Activated CD4-positive, alpha-beta T cell treated with anti-CD3 and anti-CD28 coated beads, Interleukin-2, amount 10 ng/mL, durations not matched to agents 24 days and 14 days (primary cell): ENCODE measurements at regions not wholly inside any gene's neighbourhood (a gene's known extent, or its start where the extent isn't known, plus 50 kb on each side); places are given as distances from the start of the nearest gene placed in this dataset.

Experiments used
- DNase-seq: peaks from one replicate; pipeline ENCODE4 v3.0.0; 2022
- H3K27ac Mint-ChIP-seq: one replicate; pipeline ENCODE4 v1.8.0; 2022; ENCODE audit warnings: mild to moderate bottlenecking, mixed read lengths
- H3K27me3 Mint-ChIP-seq: one replicate; pipeline ENCODE4 v1.8.0; 2022; ENCODE audit warnings: mixed read lengths
- H3K36me3 Mint-ChIP-seq: one replicate; pipeline ENCODE4 v1.8.0; 2022; ENCODE audit warnings: low read depth, mild to moderate bottlenecking, mixed read lengths
- H3K4me1 Mint-ChIP-seq: one replicate; pipeline ENCODE4 v1.8.0; 2021; ENCODE audit warnings: mixed read lengths
- H3K4me3 Mint-ChIP-seq: one replicate; pipeline ENCODE4 v1.8.0; 2022; ENCODE audit warnings: mild to moderate bottlenecking, moderate library complexity, mixed read lengths
- H3K9me3 Mint-ChIP-seq: one replicate; pipeline ENCODE4 v1.8.0; 2021; ENCODE audit warnings: mixed read lengths
- intact Hi-C: fragments of 100-400 bp; cut with micrococcal nuclease; formaldehyde crosslinking; loops from one replicate; pipeline ENCODE4 v1.15.1; 2023

DNA sequence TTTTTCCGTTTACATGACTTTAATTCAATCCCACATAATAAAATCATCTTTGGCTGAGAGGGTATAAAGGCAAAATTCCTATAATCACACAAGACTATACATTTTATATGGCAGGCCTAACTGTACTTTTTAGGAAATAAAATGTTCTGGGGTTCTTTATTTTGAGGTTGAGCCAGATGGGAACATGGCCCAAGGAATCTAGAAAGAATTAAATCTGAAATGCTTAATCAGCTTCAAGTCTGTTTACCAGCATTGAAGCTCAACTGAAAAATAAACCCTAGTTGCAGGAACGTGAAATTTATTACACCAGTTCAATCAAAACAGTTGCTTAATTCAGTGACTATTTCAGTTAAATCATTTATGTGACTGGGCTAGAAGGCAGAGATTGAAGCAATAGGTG is 191.0 kb upstream of the BTG1 start:
- intact Hi-C loops: no loop called here
- H3K4me3 Mint-ChIP-seq: no peak overlapping the region
- no peaks in the 10 kb centered on the region for H3K27me3 Mint-ChIP-seq
- DNase-seq: no peak
- H3K27ac Mint-ChIP-seq: no peak overlapping the region
- no peaks in the 10 kb centered on the region for H3K36me3 Mint-ChIP-seq
- H3K4me1 Mint-ChIP-seq: peaks cover 29% of the 10 kb centered on the region
- H3K9me3 Mint-ChIP-seq: peaks cover 15% of the 10 kb centered on the region

DNA sequence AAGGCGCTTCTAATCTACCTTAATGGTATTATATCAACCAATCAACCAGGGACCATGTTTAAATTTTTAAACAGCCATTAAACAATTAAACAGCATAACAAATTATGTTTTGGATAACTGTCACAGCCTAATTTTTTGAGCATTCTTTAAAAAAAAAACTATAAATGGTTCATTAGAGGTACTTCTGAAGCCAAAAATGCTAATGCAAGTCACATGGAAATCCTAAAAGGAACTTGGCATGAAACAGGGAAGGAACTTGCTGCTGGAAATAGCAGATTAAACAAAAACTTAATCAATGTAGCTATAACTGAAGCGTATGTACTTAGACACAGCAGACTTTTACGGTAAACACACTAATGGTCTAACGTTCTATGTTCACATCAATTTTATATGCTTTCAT is 190.2 kb upstream of the BTG1 start:
- Mint-ChIP-seq H3K9me3 (peaks cover 15% of the 10 kb centered on the region), H3K27me3 (no peaks in the 10 kb centered on the region), H3K36me3 (no peaks in the 10 kb centered on the region), H3K27ac (no peak overlapping the region), H3K4me1 (peaks cover 21% of the 10 kb centered on the region), H3K4me3 (no peak overlapping the region)
- intact Hi-C loops: no loop called here
- no peak for DNase-seq

DNA sequence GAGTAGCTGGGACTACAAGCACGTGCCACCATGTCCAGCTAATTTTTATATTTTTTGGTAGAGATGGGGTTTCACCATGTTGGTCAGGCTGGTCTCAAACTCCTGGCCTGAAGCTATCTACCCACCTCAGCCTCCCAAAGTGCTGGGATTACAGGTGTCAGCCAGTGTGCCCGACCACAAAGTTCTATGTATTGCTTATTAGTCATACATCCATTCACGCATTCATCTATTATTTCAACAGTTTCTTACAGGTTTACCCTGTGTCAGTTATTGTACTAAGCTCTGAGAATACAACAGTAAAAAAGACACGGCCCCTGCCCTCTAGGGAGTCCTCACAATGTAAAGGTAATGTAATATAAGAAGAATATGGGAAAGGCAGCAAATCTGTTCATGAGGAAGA is 188.9 kb upstream of the BTG1 start:
- Mint-ChIP-seq H3K4me1 (peaks cover 16% of the 10 kb centered on the region), H3K4me3 (no peak overlapping the region), H3K36me3 (no peaks in the 10 kb centered on the region), H3K27ac (no peak overlapping the region), H3K9me3 (peaks cover 14% of the 10 kb centered on the region), H3K27me3 (no peaks in the 10 kb centered on the region)
- DNase-seq: no peak
- intact Hi-C loops: no loop called here

DNA sequence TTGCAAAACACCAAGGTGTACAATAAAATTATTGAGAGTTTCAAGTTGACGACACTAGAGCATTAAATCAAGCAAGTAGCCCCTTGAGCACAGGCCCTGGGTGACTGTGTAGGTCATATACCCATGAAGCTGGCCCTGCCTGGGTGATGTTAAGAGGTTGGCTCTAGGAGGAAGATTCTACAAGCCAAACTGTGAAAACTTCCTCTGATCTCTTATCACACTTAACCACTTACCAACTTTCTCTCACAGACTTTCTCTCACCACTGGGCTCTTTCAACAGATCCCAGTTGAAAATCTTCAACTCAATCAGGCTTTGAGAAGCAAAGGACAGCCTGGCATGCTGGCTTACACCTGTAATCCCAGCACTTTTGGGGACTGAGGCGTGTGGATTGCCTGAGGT is 186.9 kb upstream of the BTG1 start:
- H3K9me3 Mint-ChIP-seq: peaks cover 4% of the 10 kb centered on the region
- intact Hi-C loops: no loop called here

DNA sequence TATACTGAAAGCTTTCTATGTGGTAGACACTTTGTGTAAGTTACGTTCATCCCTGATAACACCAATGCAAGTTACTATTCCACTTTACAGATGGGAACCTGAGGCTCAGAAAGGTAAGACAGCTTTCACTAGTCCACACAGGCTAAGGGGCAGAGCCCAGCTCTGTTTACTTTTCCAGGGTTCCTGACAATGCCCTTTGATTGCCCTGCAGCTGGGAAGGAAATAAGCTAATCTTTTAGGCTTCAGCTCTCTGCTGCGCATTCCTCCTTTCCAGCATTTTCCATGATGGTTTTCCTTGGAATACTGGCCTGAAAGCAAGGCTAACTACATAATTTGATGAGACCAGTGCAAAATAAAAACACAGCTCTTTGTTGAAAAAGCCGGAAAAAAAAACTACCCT is 185.7 kb upstream of the BTG1 start:
- no peak overlapping the region for H3K4me3 Mint-ChIP-seq

More for the DNA sequence above, 186.9 kb upstream of the BTG1 start:
- Mint-ChIP-seq H3K4me3 (no peak overlapping the region), H3K27me3 (no peaks in the 10 kb centered on the region), H3K4me1 (peaks cover 16% of the 10 kb centered on the region), H3K27ac (no peak overlapping the region), H3K36me3 (no peaks in the 10 kb centered on the region)
- DNase-seq: no peak

DNA sequence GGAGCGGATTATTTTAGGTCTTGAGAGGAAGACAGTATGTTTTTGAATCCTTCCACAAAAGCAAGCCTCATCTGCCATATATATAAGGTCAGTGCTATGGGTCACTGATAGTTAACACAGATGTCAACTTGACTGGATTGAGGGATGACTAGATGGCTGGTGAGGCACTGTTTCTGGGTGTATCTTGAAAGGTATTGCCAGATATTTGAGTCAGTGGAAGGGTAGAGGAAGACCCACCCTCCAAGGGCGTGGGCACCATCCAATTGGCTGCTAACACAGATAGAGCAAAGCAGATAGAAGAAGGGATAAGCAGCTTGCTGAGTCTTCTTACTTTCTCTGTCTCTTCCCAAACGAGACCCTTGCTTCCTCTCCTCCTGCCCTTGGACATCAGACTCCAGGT is 185.0 kb upstream of the BTG1 start:
- no peak overlapping the region for H3K4me3 Mint-ChIP-seq
- H3K9me3 Mint-ChIP-seq: no peaks in the 10 kb centered on the region
- H3K27ac Mint-ChIP-seq: no peak overlapping the region
- H3K36me3 Mint-ChIP-seq: no peaks in the 10 kb centered on the region
- no peaks in the 10 kb centered on the region for H3K27me3 Mint-ChIP-seq
- intact Hi-C loops: no loop called here
- peaks cover 15% of the 10 kb centered on the region for H3K4me1 Mint-ChIP-seq
- DNase-seq: no peak

More for the DNA sequence above, 185.7 kb upstream of the BTG1 start:
- no peaks in the 10 kb centered on the region for H3K36me3 Mint-ChIP-seq
- peaks cover 15% of the 10 kb centered on the region for H3K4me1 Mint-ChIP-seq
- intact Hi-C loops: no loop called here
- H3K9me3 Mint-ChIP-seq: no peaks in the 10 kb centered on the region
- no peak overlapping the region for H3K27ac Mint-ChIP-seq
- no peak for DNase-seq
- no peaks in the 10 kb centered on the region for H3K27me3 Mint-ChIP-seq

DNA sequence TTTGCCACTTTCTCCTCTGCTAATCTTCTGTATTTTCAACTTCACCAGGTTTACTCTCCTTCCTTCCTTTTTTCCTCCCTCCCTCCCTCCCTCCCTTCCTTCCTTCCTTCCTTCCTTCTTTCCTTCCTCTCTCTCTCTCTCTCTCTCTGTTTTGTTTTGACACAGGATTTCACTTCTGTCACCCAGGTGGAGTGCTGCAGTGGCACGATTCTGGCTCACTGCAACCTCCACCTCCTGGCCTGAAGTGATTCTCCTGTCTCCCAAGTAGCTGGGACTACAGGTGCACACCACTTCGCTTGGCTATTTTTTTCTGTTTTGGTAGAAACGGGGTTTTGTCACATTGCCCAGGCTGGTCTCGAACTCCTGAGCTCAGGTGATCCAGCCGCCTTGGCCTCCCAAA is 181.2 kb upstream of the BTG1 start:
- no peak overlapping the region for H3K4me3 Mint-ChIP-seq
- H3K27me3 Mint-ChIP-seq: no peaks in the 10 kb centered on the region
- H3K36me3 Mint-ChIP-seq: peaks cover 6% of the 10 kb centered on the region
- H3K4me1 Mint-ChIP-seq: peaks cover 11% of the 10 kb centered on the region
- H3K9me3 Mint-ChIP-seq: peaks cover 6% of the 10 kb centered on the region
- intact Hi-C loops: no loop called here
- no peak for DNase-seq
- no peak overlapping the region for H3K27ac Mint-ChIP-seq

DNA sequence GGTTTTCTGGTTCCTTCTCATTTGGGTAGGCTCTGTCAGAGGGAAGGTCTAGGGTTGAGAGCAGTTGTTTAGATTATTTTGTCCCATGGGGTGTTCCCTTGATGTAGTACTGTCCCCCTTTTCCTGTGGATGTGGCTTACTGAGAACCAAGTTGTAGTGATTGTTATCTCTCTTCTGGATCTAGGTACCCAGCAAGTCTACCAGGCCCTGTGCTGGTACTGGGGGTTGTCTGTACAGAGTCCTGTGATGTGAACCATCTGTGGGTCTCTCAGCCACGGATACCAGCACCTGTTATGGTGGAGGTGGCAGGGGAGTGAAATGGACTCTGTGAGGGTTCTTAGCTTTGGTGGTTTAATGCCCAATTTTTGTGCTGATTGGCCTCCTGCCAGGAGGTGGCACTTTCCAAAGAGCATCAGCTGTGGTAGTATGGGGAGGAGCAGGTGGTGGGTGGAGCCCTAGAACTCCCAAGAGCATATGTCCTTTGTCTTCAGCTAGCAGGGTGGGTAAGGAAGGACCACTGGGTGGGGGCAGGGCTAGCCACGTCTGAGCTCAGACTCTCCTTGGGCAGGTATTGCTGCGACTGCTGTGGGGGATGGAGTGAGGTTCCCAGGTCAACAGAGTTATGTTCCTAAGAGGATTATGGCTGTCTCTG is 179.3 kb upstream of the BTG1 start:
- intact Hi-C loops: no loop called here
- Mint-ChIP-seq H3K9me3 (peaks cover 6% of the 10 kb centered on the region), H3K4me1 (peaks cover 15% of the 10 kb centered on the region), H3K27me3 (no peaks in the 10 kb centered on the region), H3K27ac (no peak overlapping the region), H3K4me3 (no peak overlapping the region), H3K36me3 (peaks cover 6% of the 10 kb centered on the region)
- DNase-seq: no peak

DNA sequence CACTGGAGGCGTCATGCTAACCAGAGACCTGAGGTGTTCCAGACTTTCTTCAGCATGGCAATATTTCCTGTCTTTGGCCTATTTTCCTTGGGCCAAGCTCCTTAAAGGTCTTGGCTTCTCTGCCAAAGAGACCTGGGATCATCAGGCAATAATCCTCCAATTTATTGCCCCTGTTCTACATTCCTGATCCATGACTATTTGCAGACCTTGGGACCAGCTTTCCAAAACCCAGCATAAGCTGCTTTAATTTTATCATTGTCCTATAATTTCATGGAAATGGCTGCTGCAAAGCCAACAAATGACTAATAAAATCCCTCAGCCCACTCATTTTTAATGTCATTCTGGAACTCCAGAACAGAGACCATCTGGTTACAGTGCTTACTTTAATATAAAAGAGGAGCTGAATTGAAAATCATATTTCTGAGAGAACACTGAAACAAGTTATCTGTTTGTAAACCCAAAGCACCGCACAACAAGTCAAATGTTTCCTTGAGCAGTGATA is 166.9 kb upstream of the BTG1 start:
- Mint-ChIP-seq H3K27me3 (no peaks in the 10 kb centered on the region), H3K4me3 (no peak overlapping the region), H3K4me1 (no peaks in the 10 kb centered on the region), H3K36me3 (peaks cover 1% of the 10 kb centered on the region), H3K27ac (no peak overlapping the region), H3K9me3 (no peaks in the 10 kb centered on the region)
- no peak for DNase-seq
- intact Hi-C loops: no loop called here

DNA sequence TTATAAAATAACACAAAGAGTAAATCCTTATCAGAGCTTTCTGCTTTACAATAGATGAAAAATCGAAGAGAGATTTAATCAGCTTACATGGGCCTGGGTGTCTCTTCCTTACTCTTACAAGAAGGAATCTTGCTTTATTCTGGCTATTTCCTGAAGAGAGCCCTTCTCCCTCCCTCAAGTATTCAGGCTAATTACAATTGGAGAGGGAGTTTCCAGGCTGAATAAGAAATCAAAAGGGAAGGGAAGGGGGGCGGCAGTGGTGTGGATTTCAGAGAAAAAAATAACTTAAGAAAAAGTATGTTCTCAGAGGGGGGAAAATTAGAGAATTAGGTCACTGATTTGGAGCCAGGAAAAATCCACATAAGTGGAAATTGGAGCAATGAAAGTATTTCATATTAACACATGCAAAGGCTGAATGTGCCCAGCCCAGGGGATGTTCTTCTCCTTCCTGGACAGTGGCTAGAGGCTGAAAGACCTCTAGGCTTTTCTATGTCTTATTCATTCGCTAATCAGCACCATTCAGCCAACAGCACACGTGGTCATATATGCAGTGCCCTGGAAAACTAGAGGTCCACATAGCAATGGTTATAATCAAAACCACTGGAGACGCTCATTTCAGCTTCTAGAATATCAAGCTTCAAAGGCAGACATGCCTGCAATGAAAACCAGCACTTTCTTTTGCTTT is 158.9 kb upstream of the BTG1 start:
- no peak for DNase-seq
- no peak overlapping the region for H3K4me3 Mint-ChIP-seq
- no peaks in the 10 kb centered on the region for H3K27me3 Mint-ChIP-seq
- H3K36me3 Mint-ChIP-seq: peaks cover 2% of the 10 kb centered on the region
- no peak overlapping the region for H3K27ac Mint-ChIP-seq
- H3K4me1 Mint-ChIP-seq: peaks cover 5% of the 10 kb centered on the region
- intact Hi-C loops: no loop called here
- H3K9me3 Mint-ChIP-seq: peaks cover 16% of the 10 kb centered on the region

DNA sequence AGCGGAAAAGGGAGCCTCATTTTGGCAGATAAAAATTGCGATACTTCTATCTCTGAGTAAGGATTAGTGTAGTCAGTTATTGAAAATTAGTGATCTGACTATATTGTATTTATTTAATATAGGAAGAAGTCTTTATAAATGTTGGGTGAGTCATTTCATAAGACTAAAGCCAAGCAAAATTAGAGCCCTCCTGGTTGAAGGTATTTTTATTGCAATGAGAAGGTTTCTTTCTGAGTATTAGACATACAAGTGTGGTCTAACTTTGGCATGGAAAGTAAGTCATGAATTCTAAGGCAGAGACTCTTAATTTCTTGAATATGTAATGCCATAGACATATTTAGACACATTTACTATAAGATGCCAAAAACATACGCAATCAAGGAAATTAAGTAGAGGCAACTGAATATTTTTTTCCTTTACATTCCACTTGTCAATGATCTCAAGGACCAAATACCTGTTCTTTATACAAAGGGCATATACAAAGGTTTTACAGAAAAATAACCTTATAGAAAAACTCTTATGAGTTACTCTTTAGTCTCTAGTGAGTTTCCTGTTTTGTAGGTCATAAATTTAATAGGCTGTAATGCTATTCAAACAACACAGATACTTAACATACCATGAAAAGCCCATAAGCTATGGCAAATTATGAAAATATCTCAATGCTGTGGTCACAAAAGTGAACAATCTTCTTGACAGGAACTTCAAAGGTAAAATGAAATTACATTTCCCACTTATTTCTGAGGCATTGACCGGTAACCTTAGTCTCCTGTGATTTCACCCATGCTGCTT is 156.6 kb upstream of the BTG1 start:
- Mint-ChIP-seq H3K9me3 (peaks cover 17% of the 10 kb centered on the region), H3K27ac (no peak overlapping the region), H3K36me3 (peaks cover 6% of the 10 kb centered on the region), H3K4me3 (no peak overlapping the region), H3K27me3 (no peaks in the 10 kb centered on the region), H3K4me1 (peaks cover 19% of the 10 kb centered on the region)
- no peak for DNase-seq
- intact Hi-C loops: no loop called here

DNA sequence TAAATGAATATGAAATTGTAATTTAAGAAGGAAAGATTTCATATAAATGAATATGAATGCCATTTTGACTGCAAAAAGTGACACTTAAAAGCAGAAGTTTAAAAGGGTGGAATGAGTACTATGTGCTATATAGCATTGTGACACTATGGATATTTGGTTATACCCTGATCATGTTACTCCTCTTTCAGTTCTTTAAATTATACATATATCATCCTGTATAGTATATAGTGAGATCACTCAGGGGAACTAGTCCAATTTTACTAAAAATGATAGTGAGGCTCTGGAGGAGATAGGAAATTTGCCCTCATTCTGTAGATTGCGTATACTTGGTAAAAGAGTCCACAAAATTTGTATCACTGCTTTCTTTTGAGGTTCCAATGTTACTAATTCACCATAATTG is 155.7 kb upstream of the BTG1 start:
- intact Hi-C loops: no loop called here
- H3K36me3 Mint-ChIP-seq: peaks cover 4% of the 10 kb centered on the region
- H3K4me1 Mint-ChIP-seq: peaks cover 24% of the 10 kb centered on the region
- H3K27ac Mint-ChIP-seq: no peak overlapping the region
- H3K9me3 Mint-ChIP-seq: peaks cover 8% of the 10 kb centered on the region
- H3K27me3 Mint-ChIP-seq: no peaks in the 10 kb centered on the region
- no peak overlapping the region for H3K4me3 Mint-ChIP-seq
- no peak for DNase-seq

DNA sequence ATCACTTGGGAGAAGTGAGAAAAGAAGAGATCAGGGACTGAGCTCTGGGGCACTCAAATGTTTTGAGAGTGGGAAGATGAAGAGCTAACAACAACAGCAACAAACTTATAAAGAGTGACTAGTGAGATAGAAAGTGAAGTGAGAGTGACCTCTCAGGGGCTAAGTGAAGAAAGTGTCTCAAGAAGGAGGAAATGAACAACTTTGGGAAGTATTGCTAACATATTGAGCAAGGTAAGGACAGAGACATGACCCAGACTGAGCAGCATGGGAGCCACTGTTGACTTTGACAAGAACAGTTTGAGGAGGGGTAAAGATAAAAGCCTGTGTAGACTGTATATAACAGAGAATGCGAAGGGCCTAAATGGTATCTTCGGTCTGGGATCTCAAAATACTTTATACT is 155.1 kb upstream of the BTG1 start:
- no peaks in the 10 kb centered on the region for H3K27me3 Mint-ChIP-seq
- no peak overlapping the region for H3K4me3 Mint-ChIP-seq
- DNase-seq: no peak
- H3K9me3 Mint-ChIP-seq: peaks cover 4% of the 10 kb centered on the region
- no peak overlapping the region for H3K27ac Mint-ChIP-seq
- H3K4me1 Mint-ChIP-seq: peaks cover 27% of the 10 kb centered on the region
- intact Hi-C loops: no loop called here
- peaks cover 4% of the 10 kb centered on the region for H3K36me3 Mint-ChIP-seq

DNA sequence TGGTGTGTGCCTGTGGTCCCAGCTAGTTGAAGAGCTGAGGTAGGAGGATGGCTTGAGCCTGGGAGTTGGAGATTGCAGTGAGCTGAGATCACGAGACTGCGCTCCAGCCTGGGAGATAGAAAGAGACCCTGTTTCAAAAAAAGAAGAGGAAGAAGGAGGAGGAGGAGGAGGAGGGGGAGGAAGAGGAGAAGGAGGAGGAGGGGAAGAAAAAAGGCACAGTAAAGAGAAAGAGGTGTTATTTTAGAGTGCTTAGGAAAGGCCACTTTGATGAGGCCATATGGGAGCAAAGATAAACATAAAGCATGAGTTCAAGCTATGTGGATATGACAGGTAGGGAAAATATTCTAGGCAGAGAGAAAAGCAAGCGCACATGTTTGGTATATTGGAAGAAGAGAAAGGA is 154.1 kb upstream of the BTG1 start:
- Mint-ChIP-seq H3K4me3 (no peak overlapping the region), H3K9me3 (peaks cover 8% of the 10 kb centered on the region), H3K27ac (no peak overlapping the region), H3K4me1 (peaks cover 30% of the 10 kb centered on the region), H3K36me3 (peaks cover 7% of the 10 kb centered on the region), H3K27me3 (no peaks in the 10 kb centered on the region)
- DNase-seq: no peak
- intact Hi-C loops: loop anchor here (5.0 kb wide), 2 partner anchors 43 to 152 kb away; partner anchors contain the start of gene BTG1
